ENCODE measurements at regions not wholly inside any gene's neighbourhood (a gene's known extent, or its start where the extent isn't known, plus 50 kb on each side); places are given as distances from the start of the nearest gene placed in this dataset.
A peak's percentile ranks its signal among the peaks of the same experiment; 100 is the strongest.
"Not testable (repeated sequence)": the region's sequence is repeated elsewhere in the genome, so short reads cannot be mapped to it uniquely, and the experiment has no call there.

- DNase-seq = not testable (repeated sequence)
Observed at GRCh38 chr6:139953780-139954179, 579.3 kb upstream of the CITED2 start.

- no peak for DNase-seq
Observed at GRCh38 chr6:139951172-139951571, 576.7 kb upstream of the CITED2 start.

GRCh38 chr6:139944976-139945375, 570.5 kb upstream of the CITED2 start:
- no peak for DNase-seq

- DNase-seq = peak; percentile 81
Observed at GRCh38 chr6:139944131-139944530, 569.7 kb upstream of the CITED2 start.

- peak; percentile 28 for DNase-seq
Observed at GRCh38 chr6:139943391-139943790, 568.9 kb upstream of the CITED2 start.

GRCh38 chr6:139942331-139942730, 567.9 kb upstream of the CITED2 start:
- no peak for DNase-seq

- DNase-seq = no peak
Observed at GRCh38 chr6:139941826-139942225, 567.4 kb upstream of the CITED2 start.

- no peak for DNase-seq
Observed at GRCh38 chr6:139940741-139941729, 566.6 kb upstream of the CITED2 start.

GRCh38 chr6:139939189-139939979, 564.9 kb upstream of the CITED2 start:
- DNase-seq = no peak

GRCh38 chr6:139932671-139933070, 558.2 kb upstream of the CITED2 start:
- DNase-seq = no peak

GRCh38 chr6:139931747-139932146, 557.3 kb upstream of the CITED2 start:
- DNase-seq = no peak

- no peak for DNase-seq
Observed at GRCh38 chr6:139927742-139928305, 553.4 kb upstream of the CITED2 start.

GRCh38 chr6:139927236-139927635, 552.8 kb upstream of the CITED2 start:
- DNase-seq = no peak

GRCh38 chr6:139926711-139927110, 552.3 kb upstream of the CITED2 start:
- DNase-seq = no peak

- peak; percentile 76 for DNase-seq
Observed at GRCh38 chr6:139925894-139926641, 551.6 kb upstream of the CITED2 start.

GRCh38 chr6:139923964-139924475, 549.6 kb upstream of the CITED2 start:
- no peak for DNase-seq

- DNase-seq = no peak
Observed at GRCh38 chr6:139922236-139922635, 547.8 kb upstream of the CITED2 start.

- no peak for DNase-seq
Observed at GRCh38 chr6:139920776-139921100, 546.3 kb upstream of the CITED2 start.

- no peak for DNase-seq
Observed at GRCh38 chr6:139920027-139920775, 545.8 kb upstream of the CITED2 start.

GRCh38 chr6:139919107-139920026, 544.9 kb upstream of the CITED2 start:
- DNase-seq = no peak
